HG02981 (cell line): ENCODE measurements at regions not wholly inside any gene's neighbourhood (a gene's known extent, or its start where the extent isn't known, plus 50 kb on each side); places are given as distances from the start of the nearest gene placed in this dataset.

Source experiments
- ATAC-seq: cut with Tn5 transposase; IDR thresholded peaks from one replicate; pipeline ENCODE4 v1.9.1; 2021; ENCODE audit warnings: mild to moderate bottlenecking, moderate library complexity; ENCODE audit not compliant: unreplicated experiment

DNA sequence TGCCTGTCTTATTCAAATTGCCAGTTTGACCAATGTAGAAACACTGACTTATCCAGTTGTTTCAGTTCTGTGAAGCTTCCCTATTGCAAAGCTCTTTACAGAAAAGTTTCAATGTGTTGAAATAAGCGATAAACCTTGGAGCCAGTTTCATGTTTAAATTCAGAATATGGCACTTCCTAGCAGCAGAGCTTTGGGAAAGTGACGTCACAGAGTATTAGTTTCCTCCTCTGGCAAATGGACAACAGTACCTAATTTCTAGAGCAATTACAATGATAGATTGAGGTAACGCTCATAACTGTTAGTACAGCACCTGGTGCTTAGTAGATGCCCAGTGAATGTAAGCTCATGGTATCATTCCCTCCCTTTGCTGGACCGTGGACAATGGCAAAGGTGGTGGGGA lies 527.5 kb upstream of the DAB1 start:
- no peak for ATAC-seq

DNA sequence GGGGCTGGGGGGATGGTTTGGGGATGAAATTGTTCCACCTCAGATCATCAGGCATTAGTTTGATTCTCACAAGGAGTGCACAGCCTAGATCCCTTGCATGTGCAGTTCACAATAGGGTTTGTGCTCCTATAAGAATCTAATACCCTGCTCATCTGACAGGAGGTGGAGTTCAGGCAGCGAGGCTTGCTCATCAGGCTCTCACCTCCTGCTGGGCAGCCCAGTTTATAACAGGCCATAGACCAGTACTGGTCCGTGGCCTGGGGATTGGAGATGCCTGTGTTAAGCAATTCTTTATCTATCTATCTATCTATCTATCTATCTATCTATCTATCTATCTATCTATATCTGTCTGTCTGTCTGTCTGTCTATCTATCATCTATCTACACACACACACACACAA lies 525.3 kb upstream of the DAB1 start:
- no peak for ATAC-seq

DNA sequence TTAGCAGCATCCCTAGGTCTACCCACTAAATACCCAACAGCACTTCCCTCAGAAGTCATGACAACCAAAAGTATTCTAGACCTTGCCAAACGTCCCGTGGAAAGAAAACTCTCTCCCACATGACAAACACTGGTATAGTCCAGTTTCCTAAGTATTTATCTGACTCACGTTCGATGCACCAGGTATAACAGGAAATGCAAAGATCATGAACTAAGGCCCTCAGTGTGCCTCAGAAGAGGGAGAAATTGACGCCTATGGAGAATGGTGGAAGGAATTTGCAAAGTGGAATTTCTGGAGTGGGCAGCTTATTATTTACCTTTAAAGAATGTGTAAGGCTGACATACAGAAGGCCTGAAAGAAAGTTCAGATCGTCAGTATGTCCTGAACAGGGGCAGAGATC lies 523.6 kb upstream of the DAB1 start:
- no peak for ATAC-seq

GRCh38 chr1:57945045-57945444 lies 521.2 kb upstream of the DAB1 start:
- no peak for ATAC-seq

GRCh38 chr1:57943365-57943764 lies 519.5 kb upstream of the DAB1 start:
- ATAC-seq: no peak

GRCh38 chr1:57934745-57935144 lies 510.9 kb upstream of the DAB1 start:
- no peak for ATAC-seq

DNA sequence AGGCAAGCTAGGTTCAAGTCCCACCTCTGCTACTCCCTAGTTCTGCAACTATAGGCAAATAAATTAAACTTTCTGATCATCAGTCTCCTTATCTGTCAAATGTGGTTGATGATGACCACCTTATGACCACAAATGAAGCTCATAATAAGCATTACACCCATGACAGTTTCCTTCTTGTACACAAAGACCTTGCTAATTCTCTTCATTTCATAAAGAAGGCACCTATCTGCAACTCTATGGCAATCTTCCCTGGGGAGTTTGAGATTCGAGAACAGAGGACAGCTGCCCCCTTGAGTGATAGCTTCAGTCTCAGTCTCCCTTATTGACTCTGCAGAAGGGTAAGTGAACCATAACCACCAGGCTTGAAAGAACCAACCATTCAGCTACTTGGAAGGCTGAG lies 503.1 kb upstream of the DAB1 start:
- ATAC-seq: no peak

DNA sequence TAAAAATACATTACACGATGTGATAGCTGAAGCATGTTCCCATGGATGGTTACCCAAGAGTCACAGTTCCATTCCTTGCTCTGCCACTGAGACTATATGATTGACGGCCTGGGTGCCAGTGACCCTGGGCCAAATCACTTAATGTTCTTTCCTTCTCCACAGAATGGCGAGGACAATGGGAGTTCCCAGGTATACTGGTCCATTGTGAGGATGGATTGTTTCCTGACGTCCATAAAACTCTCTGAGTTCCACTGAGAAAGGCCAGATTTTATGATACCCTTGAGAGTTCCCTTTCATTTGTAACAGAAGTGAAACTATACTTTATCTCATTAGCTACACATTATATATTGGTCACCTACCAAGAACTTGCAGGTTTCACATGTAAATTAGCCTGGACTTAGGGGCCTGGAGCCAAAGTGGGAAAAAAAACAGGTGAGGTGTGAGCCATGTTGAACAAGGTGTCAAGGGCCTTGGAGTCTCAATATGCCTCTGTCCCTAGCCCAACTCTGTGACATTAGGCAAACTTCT lies 502.2 kb upstream of the DAB1 start:
- no peak for ATAC-seq

DNA sequence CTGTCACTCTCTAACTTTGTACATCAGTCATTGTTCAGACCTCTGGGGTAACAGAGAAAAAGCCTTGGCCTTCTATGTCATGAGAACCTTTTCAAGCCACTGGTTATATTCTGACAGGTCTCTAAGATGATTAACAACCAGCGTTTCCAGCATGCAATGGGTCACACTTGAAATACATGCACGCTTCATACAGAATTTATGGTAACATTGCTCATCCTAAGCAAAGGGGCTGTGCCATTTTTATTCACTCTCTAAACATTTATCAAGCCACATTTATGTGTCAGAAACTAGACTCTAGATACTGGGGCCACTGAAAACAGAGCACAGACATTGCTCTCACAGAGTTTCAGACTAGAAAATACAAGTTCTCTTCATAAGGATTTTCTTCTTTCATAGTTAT lies 501.4 kb upstream of the DAB1 start:
- ATAC-seq: no peak

- ATAC-seq: no peak
These were observed 498.3 kb upstream of the DAB1 start for GRCh38 chr1:57922130-57922529.

DNA sequence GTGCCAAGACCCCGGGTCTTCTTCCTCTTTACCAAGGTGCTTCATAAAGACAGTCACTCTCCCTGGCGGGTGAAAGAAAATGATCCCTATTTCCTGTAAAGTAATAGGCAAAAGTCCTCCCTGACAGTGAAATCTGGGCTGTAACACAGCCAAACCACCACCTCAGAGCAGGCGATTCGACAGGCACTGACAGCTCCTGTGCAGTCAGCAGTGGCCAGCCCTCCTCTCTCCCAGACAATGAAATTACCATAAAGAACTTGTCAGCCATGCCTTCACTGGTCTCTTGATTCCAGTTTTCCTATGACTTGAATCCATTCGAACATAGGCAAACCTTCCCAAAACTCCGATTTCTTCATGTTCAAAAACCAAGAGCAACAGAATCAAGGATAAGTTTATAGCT lies 492.2 kb upstream of the DAB1 start:
- ATAC-seq: no peak

DNA sequence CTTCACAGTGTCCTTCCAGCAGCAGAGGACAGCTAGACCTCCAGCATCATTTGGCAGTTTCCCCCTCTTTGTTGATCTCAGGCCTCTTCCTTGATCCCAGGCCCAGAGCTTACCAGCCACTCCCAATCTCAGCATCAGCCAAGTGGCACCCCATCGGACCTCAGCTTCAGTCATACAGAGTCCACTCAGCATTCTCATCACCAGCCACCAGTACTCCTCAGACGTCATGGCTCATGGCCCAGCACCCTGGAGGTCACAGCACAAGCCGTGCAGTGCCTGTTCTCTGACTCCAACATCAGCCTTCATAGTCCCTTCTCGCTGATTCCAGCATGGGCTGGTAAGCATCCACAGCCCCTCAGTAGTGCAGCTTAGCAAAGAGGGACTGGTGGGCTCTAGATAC lies 487.6 kb upstream of the DAB1 start:
- no peak for ATAC-seq

DNA sequence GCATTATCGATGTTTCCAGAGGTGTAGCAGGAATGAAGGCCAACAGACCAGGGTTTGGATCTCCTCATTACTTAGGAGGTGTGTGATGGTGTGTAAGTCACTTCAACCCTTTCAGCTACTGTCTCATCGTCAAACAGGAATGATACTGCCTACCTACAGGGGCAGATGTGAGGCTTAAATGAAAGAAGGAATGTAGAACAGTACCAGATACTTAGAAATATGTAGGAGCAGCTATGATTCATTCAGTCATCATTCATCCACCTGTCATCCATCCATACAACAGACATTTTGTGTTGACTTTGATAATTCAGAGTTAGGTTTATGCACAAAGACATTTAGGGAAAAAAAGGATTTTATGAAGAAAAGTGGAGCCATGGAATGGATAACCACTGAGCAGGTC lies 486.9 kb upstream of the DAB1 start:
- ATAC-seq: no peak

- ATAC-seq: no peak
These were observed 486.4 kb upstream of the DAB1 start for GRCh38 chr1:57910305-57910704.

DNA sequence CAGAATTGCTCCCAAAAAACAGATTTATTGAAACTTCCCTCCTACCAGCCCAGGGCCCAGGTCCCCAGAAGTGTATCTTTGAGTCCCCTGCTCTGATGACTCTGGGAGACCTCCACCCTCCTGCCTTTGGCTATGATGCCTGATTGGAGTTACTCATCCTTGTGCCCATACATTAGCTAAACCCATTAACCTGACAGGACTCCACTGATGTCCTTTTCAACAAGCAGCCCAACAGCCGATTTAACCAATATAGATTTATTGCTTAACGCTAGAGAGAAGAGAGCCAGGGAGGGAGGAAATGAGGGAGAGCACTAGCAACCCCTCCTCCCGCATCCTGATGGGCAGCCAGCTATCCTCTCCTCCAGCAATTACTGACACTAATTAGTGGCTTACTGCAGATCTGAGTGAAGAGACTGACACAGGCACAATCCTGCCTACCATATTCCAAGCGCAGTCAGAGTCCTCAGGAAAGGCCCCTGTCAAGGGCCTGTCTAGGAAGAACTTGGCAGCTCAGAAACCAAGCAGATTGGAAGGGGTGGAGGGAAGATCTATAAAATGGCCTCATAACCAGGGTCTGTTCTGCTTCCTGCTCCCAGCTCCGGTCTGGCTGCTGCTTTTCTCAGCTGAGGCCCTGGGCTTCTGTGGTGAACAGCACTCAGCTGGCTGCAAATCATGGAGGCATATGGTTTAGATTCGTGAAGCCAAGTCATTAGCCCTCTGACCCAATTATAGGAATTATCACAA lies 484.5 kb upstream of the DAB1 start:
- ATAC-seq: no peak

DNA sequence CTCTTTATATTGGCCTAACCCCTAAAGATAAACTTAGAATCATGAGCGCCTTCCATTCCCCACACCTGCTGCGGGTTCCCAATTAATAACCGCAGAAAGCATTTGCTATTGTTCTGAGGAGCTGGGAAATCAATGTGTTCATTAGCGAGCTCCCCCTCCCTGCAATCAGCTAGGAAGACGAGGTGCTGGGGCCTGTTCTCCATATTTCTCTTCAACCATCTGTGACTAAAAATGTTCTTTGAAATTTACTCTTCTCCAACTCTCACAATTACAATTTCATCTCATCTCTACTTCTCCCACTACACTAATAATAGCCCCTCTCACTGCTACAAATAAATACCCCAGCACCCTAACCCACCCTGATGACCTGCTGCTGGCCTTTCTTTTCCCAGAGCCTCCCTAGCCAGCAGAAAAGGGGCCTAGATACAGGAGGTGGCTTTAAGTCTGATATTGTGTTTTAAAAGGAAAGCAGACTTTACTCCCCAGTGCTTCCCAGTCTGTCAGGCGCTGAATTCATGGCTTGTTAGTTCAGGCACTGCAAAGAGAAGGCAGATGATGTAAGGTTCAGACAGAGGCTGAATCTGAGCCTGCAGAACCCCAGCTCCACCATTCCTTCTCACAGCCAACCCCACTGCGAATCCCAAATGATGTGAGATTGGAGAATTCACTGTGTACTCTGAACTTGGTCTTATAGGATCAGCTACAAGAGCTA lies 477.5 kb upstream of the DAB1 start:
- ATAC-seq: no peak

- no peak for ATAC-seq
These were observed 474.7 kb upstream of the DAB1 start for GRCh38 chr1:57898531-57898930.

GRCh38 chr1:57897581-57897980 lies 473.7 kb upstream of the DAB1 start:
- no peak for ATAC-seq

GRCh38 chr1:57894315-57894714 lies 470.5 kb upstream of the DAB1 start:
- ATAC-seq: no peak

GRCh38 chr1:57889676-57890320 lies 465.9 kb upstream of the DAB1 start:
- ATAC-seq: no peak

- ATAC-seq: no peak
These were observed 464.2 kb upstream of the DAB1 start for GRCh38 chr1:57887964-57888491.

- ATAC-seq: no peak
These were observed 462.5 kb upstream of the DAB1 start for GRCh38 chr1:57886376-57886775.
